ENCODE measurements at regions not wholly inside any gene's neighbourhood (a gene's known extent, or its start where the extent isn't known, plus 50 kb on each side); places are given as distances from the start of the nearest gene placed in this dataset.
A peak's percentile ranks its signal among the peaks of the same experiment; 100 is the strongest.

DNA sequence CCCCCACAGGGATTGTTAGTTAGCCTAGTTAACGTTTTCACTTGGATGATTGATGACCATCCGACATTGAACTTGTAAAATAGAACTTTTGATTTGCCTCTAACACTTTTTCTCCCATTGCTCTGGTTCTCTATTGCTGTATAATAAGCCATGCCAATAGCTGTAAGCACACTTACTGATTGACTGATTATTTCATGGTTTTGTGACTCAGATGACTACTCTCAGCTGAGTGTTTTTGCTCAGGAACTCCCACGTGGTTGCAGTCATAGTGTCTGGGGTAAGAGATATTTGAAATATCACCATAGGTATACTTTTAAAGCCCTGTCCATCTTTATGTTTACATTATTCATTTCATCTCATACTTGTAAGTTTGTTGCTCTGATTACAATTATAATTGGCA is 1285.5 kb downstream of the STIM2 start:
- TF ChIP-seq, protein P1, sequence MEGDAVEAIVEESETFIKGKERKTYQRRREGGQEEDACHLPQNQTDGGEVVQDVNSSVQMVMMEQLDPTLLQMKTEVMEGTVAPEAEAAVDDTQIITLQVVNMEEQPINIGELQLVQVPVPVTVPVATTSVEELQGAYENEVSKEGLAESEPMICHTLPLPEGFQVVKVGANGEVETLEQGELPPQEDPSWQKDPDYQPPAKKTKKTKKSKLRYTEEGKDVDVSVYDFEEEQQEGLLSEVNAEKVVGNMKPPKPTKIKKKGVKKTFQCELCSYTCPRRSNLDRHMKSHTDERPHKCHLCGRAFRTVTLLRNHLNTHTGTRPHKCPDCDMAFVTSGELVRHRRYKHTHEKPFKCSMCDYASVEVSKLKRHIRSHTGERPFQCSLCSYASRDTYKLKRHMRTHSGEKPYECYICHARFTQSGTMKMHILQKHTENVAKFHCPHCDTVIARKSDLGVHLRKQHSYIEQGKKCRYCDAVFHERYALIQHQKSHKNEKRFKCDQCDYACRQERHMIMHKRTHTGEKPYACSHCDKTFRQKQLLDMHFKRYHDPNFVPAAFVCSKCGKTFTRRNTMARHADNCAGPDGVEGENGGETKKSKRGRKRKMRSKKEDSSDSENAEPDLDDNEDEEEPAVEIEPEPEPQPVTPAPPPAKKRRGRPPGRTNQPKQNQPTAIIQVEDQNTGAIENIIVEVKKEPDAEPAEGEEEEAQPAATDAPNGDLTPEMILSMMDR (IDR thresholded peaks at IDR 0.05; ENCODE audit: low read depth, low read length), result no peak
- peak in 1 of 2 donors; percentile 1 for DNase-seq (ENCODE audit: low read depth in 2 of 2)
- H3K4me3 ChIP-seq (replicated peaks in 1 of 2; ENCODE audit: low read depth in 2 of 2, low read length in 2 of 2), result no peak overlapping the region

DNA sequence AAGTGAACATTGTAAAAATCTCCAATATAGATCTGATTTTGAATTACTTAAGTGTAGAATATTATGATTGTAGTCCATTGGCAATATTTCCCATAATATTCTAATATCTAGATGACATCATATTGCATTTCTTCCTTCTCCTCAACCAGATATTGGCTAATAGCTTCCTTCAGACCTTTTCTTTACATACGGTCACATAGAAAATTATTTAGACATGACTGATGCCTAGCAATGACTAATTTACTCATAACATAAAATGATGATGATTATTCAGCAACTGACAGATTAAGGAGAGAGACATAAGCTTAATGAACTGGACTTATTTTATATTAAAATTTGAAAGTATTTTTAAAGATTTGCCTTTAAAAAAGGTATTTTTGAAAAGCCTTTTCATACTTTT is 1287.6 kb downstream of the STIM2 start:
- DNase-seq (ENCODE audit: low read depth in 2 of 2), result peak in 1 of 2 donors; percentile 1
- no peak overlapping the region for H3K4me3 ChIP-seq (replicated peaks in 1 of 2; ENCODE audit: low read depth in 2 of 2, low read length in 2 of 2)
- TF ChIP-seq, protein P1 (IDR thresholded peaks at IDR 0.05; ENCODE audit: low read depth, low read length), result no peak

DNA sequence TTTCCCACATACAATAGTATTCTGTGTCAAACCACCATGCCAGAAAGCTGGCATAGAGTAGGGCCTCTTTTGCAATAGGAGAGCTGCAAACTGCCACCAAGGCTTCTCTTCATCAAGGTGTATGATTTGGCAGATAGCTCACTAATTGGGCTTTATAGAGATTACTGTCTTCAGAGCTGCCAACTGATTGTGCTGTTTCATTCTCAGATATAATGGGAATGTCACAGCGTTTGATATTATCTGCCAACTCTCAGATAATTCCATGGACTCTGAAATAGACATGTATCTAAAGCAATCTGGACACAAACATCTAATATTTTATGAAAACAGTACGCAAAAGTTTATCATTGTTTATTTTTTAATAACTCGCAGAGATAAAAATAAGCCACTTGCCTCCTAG is 1289.1 kb downstream of the STIM2 start:
- no peak for DNase-seq (ENCODE audit: low read depth in 2 of 2)
- no peak overlapping the region for H3K4me3 ChIP-seq (replicated peaks in 1 of 2; ENCODE audit: low read depth in 2 of 2, low read length in 2 of 2)
- TF ChIP-seq, protein P1 (IDR thresholded peaks at IDR 0.05; ENCODE audit: low read depth, low read length), result no peak

DNA sequence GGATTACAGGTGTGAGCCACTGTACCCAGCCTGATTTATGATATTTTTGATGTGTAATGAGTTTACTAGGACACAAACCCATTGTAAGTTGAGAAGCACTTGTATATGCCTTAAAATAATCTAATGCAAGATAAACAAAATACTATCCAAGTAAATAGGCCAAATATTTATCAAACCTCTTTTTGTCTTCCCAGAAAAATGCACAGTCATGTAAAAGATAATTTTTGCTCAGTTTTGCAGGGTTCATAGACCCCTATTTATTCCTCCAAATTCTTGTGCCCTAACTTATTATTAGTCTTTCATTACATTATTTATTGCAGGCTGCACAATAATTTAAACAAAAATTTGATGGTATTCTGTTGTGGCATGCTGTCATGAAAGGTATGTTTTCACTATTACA is 1290.7 kb downstream of the STIM2 start:
- TF ChIP-seq, protein P1 (IDR thresholded peaks at IDR 0.05; ENCODE audit: low read depth, low read length), result no peak
- no peak for DNase-seq (ENCODE audit: low read depth in 2 of 2)
- H3K4me3 ChIP-seq (replicated peaks in 1 of 2; ENCODE audit: low read depth in 2 of 2, low read length in 2 of 2), result no peak overlapping the region

DNA sequence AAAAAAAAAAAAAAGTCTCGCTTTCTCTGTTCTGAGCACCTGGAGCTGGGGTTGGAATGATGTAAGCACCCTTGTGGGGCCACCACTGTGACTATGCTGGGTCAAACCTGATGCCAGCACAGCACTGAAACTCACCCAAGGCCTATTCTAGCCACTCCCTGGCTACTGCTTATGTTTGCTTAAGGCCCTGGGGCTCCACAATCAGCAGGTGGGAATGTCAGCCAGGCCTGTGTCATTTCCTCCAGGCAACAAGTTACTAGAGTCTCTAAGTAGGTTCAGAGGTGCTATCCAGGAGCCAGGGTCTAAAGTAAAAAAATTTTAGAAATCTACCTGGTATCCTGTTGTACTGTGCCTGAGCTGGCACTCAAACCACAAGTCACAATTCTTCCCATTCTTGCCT is 1306.8 kb downstream of the STIM2 start:
- TF ChIP-seq, protein P1 (IDR thresholded peaks at IDR 0.05; ENCODE audit: low read depth, low read length), result no peak
- DNase-seq (ENCODE audit: low read depth in 2 of 2), result no peak
- no peak overlapping the region for H3K4me3 ChIP-seq (replicated peaks in 1 of 2; ENCODE audit: low read depth in 2 of 2, low read length in 2 of 2)

DNA sequence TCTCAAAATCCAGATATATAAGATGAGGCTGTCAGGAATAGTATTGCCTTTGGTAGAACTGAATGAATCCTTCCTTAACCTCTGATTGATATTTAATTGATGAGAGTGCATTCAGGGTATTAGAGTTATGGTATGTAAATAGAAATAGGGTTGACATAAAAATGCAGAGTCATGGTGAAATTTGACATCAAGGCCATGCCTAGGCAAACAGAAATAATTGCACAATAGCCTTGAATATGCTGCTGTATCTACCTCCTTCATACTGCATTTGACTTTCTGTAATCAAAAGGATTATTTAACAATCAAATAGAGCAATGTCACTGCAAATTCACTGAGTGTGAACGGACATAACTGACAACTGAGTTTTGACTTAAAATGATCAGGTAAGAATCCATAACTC is 1316.3 kb downstream of the STIM2 start:
- TF ChIP-seq, protein P1 (IDR thresholded peaks at IDR 0.05; ENCODE audit: low read depth, low read length), result no peak
- no peak for DNase-seq (ENCODE audit: low read depth in 2 of 2)
- no peak overlapping the region for H3K4me3 ChIP-seq (replicated peaks in 1 of 2; ENCODE audit: low read depth in 2 of 2, low read length in 2 of 2)

DNA sequence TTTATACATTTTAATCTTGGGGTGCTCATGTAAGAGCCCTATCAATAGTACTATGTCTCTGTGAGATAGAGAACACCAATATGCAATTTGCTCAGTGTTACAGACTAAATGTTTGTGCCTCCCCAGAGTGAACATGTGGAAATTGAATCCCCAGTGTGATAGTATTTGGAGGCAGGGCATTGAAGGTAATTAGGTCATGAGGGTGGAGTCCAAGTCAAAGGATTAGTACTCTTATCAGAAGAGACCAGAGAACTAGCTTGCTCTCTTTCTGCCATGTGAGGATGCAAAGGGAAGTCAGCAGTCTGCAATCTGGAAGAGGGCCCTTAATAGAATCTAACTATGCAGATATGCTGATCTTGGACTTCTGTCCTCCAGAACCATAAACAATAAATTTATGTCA is 1317.0 kb downstream of the STIM2 start:
- TF ChIP-seq, protein P1 (IDR thresholded peaks at IDR 0.05; ENCODE audit: low read depth, low read length), result no peak
- no peak overlapping the region for H3K4me3 ChIP-seq (replicated peaks in 1 of 2; ENCODE audit: low read depth in 2 of 2, low read length in 2 of 2)
- no peak for DNase-seq (ENCODE audit: low read depth in 2 of 2)

Measured in cardiac fibroblast (primary cell).